ENCODE measurements at regions not wholly inside any gene's neighbourhood (a gene's known extent, or its start where the extent isn't known, plus 50 kb on each side); places are given as distances from the start of the nearest gene placed in this dataset.

- intact Hi-C loops (cut with micrococcal nuclease; ENCODE audit: unreplicated experiment): no loop called here
- ChIA-PET POLR2A (no interaction called here), CTCF (ENCODE audit: low intra/inter-chr PET ratio, low total read pairs) (no interaction called here)
- no peak for FAIRE-seq
- Histone ChIP-seq H3K36me3 (replicated peaks in 1 of 2; ENCODE audit: control insufficient read depth in 1 of 2, insufficient read depth in 2 of 2, low read length in 2 of 2) (no peaks in the 10 kb centered on the region), H3K79me2 (ENCODE audit: insufficient read depth, low read length) (no peaks in the 10 kb centered on the region), H2AFZ (ENCODE audit: low read length) (no peak overlapping the region), H4K20me1 (ENCODE audit: insufficient read depth, low read length) (no peaks in the 10 kb centered on the region), H3K27me3 (ENCODE audit: control insufficient read depth in 1 of 2, insufficient read depth in 2 of 2, low read length in 2 of 2) (no peaks in the 10 kb centered on the region), H3K27ac (ENCODE audit: extremely low read length, insufficient read depth, low read length) (no peak overlapping the region), H3K4me1 (ENCODE audit: insufficient read depth, low read length) (no peaks in the 10 kb centered on the region), H3K4me3 (replicated peaks in 1 of 3; ENCODE audit: insufficient read depth in 1 of 3, low read depth in 2 of 3, low read length in 3 of 3) (no peak overlapping the region), H3K9ac (ENCODE audit: insufficient read depth, low read depth, low read length) (no peak overlapping the region), H3K4me2 (ENCODE audit: low read depth, low read length) (no peak overlapping the region), H3K9me3 (ENCODE audit: low read length) (no peaks in the 10 kb centered on the region)
- no TSS peak for BruUV-seq (replicated peaks)
- TF ChIP-seq BCL6 (CRISPR knock-in tag; IDR thresholded peaks at IDR 0.05) (no peak), NR2F1 (CRISPR knock-in tag; IDR thresholded peaks at IDR 0.05) (no peak), NFRKB (IDR thresholded peaks at IDR 0.05) (no peak), SKI (IDR thresholded peaks at IDR 0.05; ENCODE audit: partially characterized antibody) (no peak), U2AF2 (IDR thresholded peaks at IDR 0.05; ENCODE audit: low read depth, low read length) (no peak), ZNF777 (CRISPR knock-in tag; IDR thresholded peaks at IDR 0.05) (no peak), RORA (CRISPR knock-in tag; IDR thresholded peaks at IDR 0.05) (no peak), MAZ (IDR thresholded peaks at IDR 0.05; ENCODE audit: borderline replicate concordance, low read depth, low read length) (no peak), MAZ (CRISPR knock-in tag; IDR thresholded peaks at IDR 0.05; ENCODE audit: low read depth) (no peak), CBX2 (IDR thresholded peaks at IDR 0.05; ENCODE audit: low read depth, low read length) (no peak), CBX2 (CRISPR knock-in tag; IDR thresholded peaks at IDR 0.05; ENCODE audit: low read depth) (no peak)
- 5% methylated on average over 1 of the region's 1 CpG for WGBS (ENCODE audit: low lambda C conversion rate)
- ATAC-seq: no peak
- in situ Hi-C loops (cut with HindIII; ENCODE audit: extremely low pct_ligation_motif_present, low pct_unique_long_range_greater_than_20kb): no loop called here
- no peak for DNase-seq (ENCODE audit: low spot score)
These were observed 1187.5 kb downstream of the HACE1 start for GRCh38 chr6:103672169-103672568.

- ChIA-PET POLR2A (no interaction called here), CTCF (ENCODE audit: low intra/inter-chr PET ratio, low total read pairs) (no interaction called here)
- 48% methylated on average over 1 of the region's 1 CpG for WGBS (ENCODE audit: low lambda C conversion rate)
- Histone ChIP-seq H4K20me1 (ENCODE audit: insufficient read depth, low read length) (no peaks in the 10 kb centered on the region), H3K79me2 (ENCODE audit: insufficient read depth, low read length) (no peaks in the 10 kb centered on the region), H3K9me3 (ENCODE audit: low read length) (no peaks in the 10 kb centered on the region), H3K4me1 (ENCODE audit: insufficient read depth, low read length) (no peaks in the 10 kb centered on the region), H3K9ac (ENCODE audit: insufficient read depth, low read depth, low read length) (no peak overlapping the region), H2AFZ (ENCODE audit: low read length) (no peak overlapping the region), H3K4me3 (replicated peaks in 1 of 3; ENCODE audit: insufficient read depth in 1 of 3, low read depth in 2 of 3, low read length in 3 of 3) (no peak overlapping the region), H3K36me3 (replicated peaks in 1 of 2; ENCODE audit: control insufficient read depth in 1 of 2, insufficient read depth in 2 of 2, low read length in 2 of 2) (no peaks in the 10 kb centered on the region), H3K4me2 (ENCODE audit: low read depth, low read length) (no peak overlapping the region), H3K27ac (ENCODE audit: extremely low read length, insufficient read depth, low read length) (no peak overlapping the region), H3K27me3 (ENCODE audit: control insufficient read depth in 1 of 2, insufficient read depth in 2 of 2, low read length in 2 of 2) (no peaks in the 10 kb centered on the region)
- ATAC-seq: no peak
- in situ Hi-C loops (cut with HindIII; ENCODE audit: extremely low pct_ligation_motif_present, low pct_unique_long_range_greater_than_20kb) (no loop called here), intact Hi-C loops (cut with micrococcal nuclease; ENCODE audit: unreplicated experiment) (no loop called here)
- TF ChIP-seq HOXA9 (CRISPR knock-in tag; IDR thresholded peaks at IDR 0.05; ENCODE audit: borderline replicate concordance) (no peak), ZNF441 (CRISPR knock-in tag; IDR thresholded peaks at IDR 0.05; ENCODE audit: borderline replicate concordance) (no peak), RNF2 (conservative IDR thresholded peaks at IDR 0.05; ENCODE audit: low read depth) (no peak), CERS6 (CRISPR knock-in tag; IDR thresholded peaks at IDR 0.05) (no peak)
- DNase-seq (ENCODE audit: low spot score): no peak
- no peak for FAIRE-seq
- BruUV-seq (replicated peaks): no TSS peak
These were observed 1230.1 kb downstream of the HACE1 start for GRCh38 chr6:103629613-103630012.

All from HepG2 (cell line).